ENCODE measurements at regions not wholly inside any gene's neighbourhood (a gene's known extent, or its start where the extent isn't known, plus 50 kb on each side); places are given as distances from the start of the nearest gene placed in this dataset.

DNA sequence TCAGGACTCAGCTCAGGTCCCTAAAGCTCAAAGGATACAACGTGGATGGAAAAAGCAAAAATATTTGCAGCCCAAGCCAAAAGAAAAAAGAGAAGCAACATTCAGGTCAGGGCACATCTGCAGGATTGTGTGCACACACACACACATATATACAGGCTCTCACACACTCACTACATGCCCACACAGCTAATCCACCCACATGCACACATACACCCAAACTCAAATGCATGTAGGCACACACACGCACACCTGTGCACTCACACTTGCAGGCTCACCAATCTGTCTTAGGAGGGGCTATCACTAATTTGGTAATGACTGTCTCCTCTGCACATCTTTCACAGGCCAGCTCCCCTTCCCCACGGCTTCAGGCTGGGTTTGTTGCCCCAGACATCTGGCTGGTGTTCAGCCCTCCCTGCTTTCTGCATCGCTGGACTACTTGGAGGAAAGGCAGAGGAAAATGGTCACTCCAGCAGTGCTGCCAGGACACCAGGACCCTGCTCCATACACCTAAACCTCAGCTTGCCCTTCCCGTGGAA, 103.6 kb upstream of the DRD2 start:
- intact Hi-C loops (cut with DNase I), result no loop called here
- Histone ChIP-seq H3K9me3 (replicated peaks in 1 of 3) (no peaks in the 10 kb centered on the region), H3K27me3 (no peaks in the 10 kb centered on the region), H3K4me1 (replicated peaks in 1 of 2) (no peaks in the 10 kb centered on the region), H3K27ac (no peak overlapping the region), H3K4me3 (no peak overlapping the region), H3K36me3 (replicated peaks in 1 of 2) (no peaks in the 10 kb centered on the region)
- WGBS, 4 donors, result 62 to 83% (median 64%) methylated on average over 4 to 5 of the region's 5 CpGs
- no peak for DNase-seq
- no peak for TF ChIP-seq POLR2A (IDR thresholded peaks at IDR 0.05)
- TF ChIP-seq, protein P1, sequence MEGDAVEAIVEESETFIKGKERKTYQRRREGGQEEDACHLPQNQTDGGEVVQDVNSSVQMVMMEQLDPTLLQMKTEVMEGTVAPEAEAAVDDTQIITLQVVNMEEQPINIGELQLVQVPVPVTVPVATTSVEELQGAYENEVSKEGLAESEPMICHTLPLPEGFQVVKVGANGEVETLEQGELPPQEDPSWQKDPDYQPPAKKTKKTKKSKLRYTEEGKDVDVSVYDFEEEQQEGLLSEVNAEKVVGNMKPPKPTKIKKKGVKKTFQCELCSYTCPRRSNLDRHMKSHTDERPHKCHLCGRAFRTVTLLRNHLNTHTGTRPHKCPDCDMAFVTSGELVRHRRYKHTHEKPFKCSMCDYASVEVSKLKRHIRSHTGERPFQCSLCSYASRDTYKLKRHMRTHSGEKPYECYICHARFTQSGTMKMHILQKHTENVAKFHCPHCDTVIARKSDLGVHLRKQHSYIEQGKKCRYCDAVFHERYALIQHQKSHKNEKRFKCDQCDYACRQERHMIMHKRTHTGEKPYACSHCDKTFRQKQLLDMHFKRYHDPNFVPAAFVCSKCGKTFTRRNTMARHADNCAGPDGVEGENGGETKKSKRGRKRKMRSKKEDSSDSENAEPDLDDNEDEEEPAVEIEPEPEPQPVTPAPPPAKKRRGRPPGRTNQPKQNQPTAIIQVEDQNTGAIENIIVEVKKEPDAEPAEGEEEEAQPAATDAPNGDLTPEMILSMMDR (IDR thresholded peaks at IDR 0.05), result no peak

DNA sequence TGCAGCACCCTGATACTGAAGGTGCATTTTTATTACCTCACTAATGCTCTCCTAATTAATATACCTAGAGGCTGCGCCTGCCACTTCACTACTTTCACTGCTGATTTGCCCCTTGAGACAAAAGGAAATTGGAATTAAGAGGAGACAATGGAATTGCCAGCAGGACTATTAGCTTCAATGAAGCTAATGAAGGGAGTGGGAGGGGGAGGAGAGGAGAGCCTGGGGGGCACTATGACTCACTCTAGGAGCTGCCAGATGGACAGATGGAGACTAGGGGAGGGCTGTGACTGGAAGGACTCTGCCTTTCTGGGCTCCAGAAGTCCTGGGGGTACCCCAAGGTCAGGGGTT, 102.8 kb upstream of the DRD2 start:
- intact Hi-C loops (cut with DNase I), result no loop called here
- no peak overlapping the region for H3K4me3 ChIP-seq
- TF ChIP-seq, protein P1 (IDR thresholded peaks at IDR 0.05), result no peak
- no peak for TF ChIP-seq POLR2A (IDR thresholded peaks at IDR 0.05)
- no peak overlapping the region for H3K27ac ChIP-seq
- H3K36me3 ChIP-seq (replicated peaks in 1 of 2), result no peaks in the 10 kb centered on the region
- H3K27me3 ChIP-seq, result no peaks in the 10 kb centered on the region
- no peaks in the 10 kb centered on the region for H3K4me1 ChIP-seq (replicated peaks in 1 of 2)
- no peaks in the 10 kb centered on the region for H3K9me3 ChIP-seq (replicated peaks in 1 of 3)
- no peak for DNase-seq
- 60 to 88% (median 75%) methylated on average over 1 of the region's 1 CpG for WGBS, 4 donors

DNA sequence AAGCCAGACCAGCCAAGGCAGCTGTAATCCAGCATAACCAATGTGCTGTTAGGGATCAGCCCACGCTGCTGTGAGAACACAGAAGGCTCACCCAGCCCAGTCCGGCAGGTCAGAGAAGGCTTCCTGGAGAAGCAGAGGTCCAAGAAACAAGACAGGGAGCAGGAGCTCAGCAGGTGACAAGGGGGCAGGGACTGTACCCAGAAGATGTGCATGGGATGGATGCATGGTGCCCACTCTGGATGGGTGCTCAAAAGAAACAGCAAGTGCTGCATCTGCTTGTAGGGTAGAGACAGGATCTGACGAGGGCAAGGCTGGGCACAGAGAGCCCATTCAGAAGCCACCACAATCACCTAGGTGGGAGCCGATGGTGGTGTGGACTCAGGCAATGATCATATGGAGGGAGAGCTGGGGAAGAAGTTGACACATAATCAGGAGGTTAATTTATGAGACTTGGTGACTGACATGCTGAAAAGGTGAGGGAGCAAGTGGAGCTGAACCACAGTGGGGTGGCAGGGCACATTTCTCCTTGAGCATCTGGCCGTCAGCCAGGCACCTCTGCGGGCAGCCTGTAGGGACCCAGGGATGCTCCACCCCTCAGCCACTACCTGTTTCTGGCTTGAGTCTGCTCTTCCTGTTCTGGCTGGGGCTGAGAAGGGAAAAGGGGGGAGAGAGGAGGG, 102.3 kb upstream of the DRD2 start:
- TF ChIP-seq, protein P1 (IDR thresholded peaks at IDR 0.05), result no peak
- DNase-seq, result no peak
- Histone ChIP-seq H3K4me3 (no peak overlapping the region), H3K27me3 (no peaks in the 10 kb centered on the region), H3K36me3 (replicated peaks in 1 of 2) (no peaks in the 10 kb centered on the region), H3K4me1 (replicated peaks in 1 of 2) (no peaks in the 10 kb centered on the region), H3K9me3 (replicated peaks in 1 of 3) (no peaks in the 10 kb centered on the region), H3K27ac (no peak overlapping the region)
- intact Hi-C loops (cut with DNase I), result no loop called here
- WGBS, 4 donors, result 54 to 63% (median 60%) methylated on average over 6 of the region's 6 CpGs

DNA sequence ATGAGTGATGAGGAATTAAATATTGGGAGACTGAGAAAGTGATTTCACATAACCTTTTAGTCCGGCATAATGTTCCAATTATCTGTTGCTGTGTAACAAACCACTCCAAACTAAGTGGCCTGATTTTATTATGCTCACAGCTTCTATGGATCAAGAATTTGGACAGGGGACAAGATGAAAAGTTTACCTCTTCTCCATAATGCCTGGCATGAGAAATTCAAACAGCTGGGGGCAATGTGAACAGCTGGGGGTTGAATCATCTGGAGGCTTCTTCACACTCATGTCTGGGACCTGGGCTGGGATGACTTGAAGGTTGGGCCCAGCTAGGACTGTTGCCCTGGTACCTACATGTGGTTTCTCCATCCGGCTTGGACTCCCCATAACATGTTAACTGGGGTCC, 99.4 kb upstream of the DRD2 start:
- no peaks in the 10 kb centered on the region for H3K27me3 ChIP-seq
- no peaks in the 10 kb centered on the region for H3K36me3 ChIP-seq (replicated peaks in 1 of 2)
- intact Hi-C loops (cut with DNase I), result no loop called here
- no peak for DNase-seq
- WGBS, 4 donors, result 83 to 93% (median 88%) methylated on average over 2 of the region's 2 CpGs
- no peak overlapping the region for H3K4me3 ChIP-seq
- peaks cover 0 to 8% of the 10 kb centered on the region in 2 donors for H3K4me1 ChIP-seq (replicated peaks in 1 of 2)
- H3K9me3 ChIP-seq (replicated peaks in 1 of 3), result no peaks in the 10 kb centered on the region
- H3K27ac ChIP-seq, result no peak overlapping the region
- TF ChIP-seq, protein P1 (IDR thresholded peaks at IDR 0.05), result no peak
- TF ChIP-seq POLR2A (IDR thresholded peaks at IDR 0.05), result no peak
